Karpas-422 (cell line): ENCODE measurements at regions not wholly inside any gene's neighbourhood (a gene's known extent, or its start where the extent isn't known, plus 50 kb on each side); places are given as distances from the start of the nearest gene placed in this dataset.
"Not testable (repeated sequence)": the region's sequence is repeated elsewhere in the genome, so short reads cannot be mapped to it uniquely, and the experiment has no call there.

Source experiments
- DNase-seq: peaks from one replicate; pipeline ENCODE4 v3.0.0-alpha.2; 2015
- H2AFZ ChIP-seq: fragments of 200-600 bp; sonication (generic); 2 replicates; pipeline ENCODE4 v1.6.1; 2014; ENCODE audit warnings: antibody characterized with exemption, low read length, mixed read lengths
- H3K27ac ChIP-seq: fragments of 200-600 bp; sonication (generic); 2 replicates; pipeline ENCODE4 v1.5.1; 2014; ENCODE audit warnings: mild to moderate bottlenecking, low read length, moderate library complexity
- H3K27me3 ChIP-seq: fragments of 200-600 bp; sonication (generic); 2 replicates; pipeline ENCODE4 v1.6.1; 2014; ENCODE audit warnings: low read length, mixed read lengths
- H3K36me3 ChIP-seq: fragments of 200-600 bp; sonication (generic); 2 replicates; pipeline ENCODE4 v1.6.1; 2014; ENCODE audit warnings: low read length, mixed read lengths; ENCODE audit not compliant: insufficient read depth
- H3K4me1 ChIP-seq: fragments of 200-600 bp; sonication (generic); 2 replicates; pipeline ENCODE4 v1.6.1; 2014; ENCODE audit warnings: mild to moderate bottlenecking, low read length, mixed read lengths
- H3K4me2 ChIP-seq: fragments of 200-600 bp; sonication (generic); 2 replicates; pipeline ENCODE4 v1.6.1; 2014; ENCODE audit warnings: low read length, low read depth, mild to moderate bottlenecking; ENCODE audit not compliant: poor library complexity, severe bottlenecking
- H3K4me3 ChIP-seq: fragments of 200-600 bp; sonication (generic); 2 replicates; pipeline ENCODE4 v1.5.1; 2014; ENCODE audit warnings: mild to moderate bottlenecking, antibody characterized with exemption, low read length, mixed read lengths
- H3K79me2 ChIP-seq: fragments of 200-600 bp; sonication (generic); 2 replicates; pipeline ENCODE4 v1.6.1; 2014; ENCODE audit warnings: mild to moderate bottlenecking, low read length, mixed read lengths
- H3K9ac ChIP-seq: fragments of 200-600 bp; sonication (generic); 2 replicates; pipeline ENCODE4 v1.6.0; 2014; ENCODE audit warnings: low read length
- H3K9me2 ChIP-seq: fragments of 200-600 bp; sonication (generic), shearing (Covaris generic); replicated peaks from 2 replicates; pipeline ENCODE4 v1.6.0; 2014; ENCODE audit warnings: mild to moderate bottlenecking, low read length, moderate library complexity; ENCODE audit not compliant: insufficient read depth
- H3K9me3 ChIP-seq: fragments of 300-700, 200-600 bp; sonication (generic); 2 replicates; pipeline ENCODE4 v1.6.1; 2014; ENCODE audit warnings: low read length, mixed read lengths
- H4K20me1 ChIP-seq: fragments of 200-600 bp; sonication (generic); 2 replicates; pipeline ENCODE4 v1.6.1; 2014; ENCODE audit warnings: mild to moderate bottlenecking, antibody characterized with exemption, low read length, low read depth; ENCODE audit not compliant: insufficient read depth

DNA sequence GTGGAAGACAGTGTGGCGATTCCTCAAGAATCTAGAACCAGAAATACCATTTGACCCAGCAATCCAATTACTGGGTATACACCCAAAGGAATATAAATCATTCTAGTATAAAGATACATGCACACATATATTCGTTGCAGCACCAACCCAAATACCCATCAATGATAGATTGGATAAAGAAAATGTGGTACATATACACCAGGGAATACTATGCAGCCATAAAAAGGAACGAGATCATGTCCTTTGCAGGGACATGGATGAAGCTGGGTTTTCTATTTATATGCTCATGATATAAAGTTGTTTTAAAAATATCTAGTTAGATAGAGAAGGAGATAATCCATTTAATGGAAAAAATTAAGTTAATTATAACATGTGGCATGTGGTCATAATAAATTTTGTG, 186.5 kb downstream of the HS3ST3A1 start:
- not testable (repeated sequence) for H2AFZ ChIP-seq, H4K20me1 ChIP-seq, H3K4me3 ChIP-seq, H3K27ac ChIP-seq, H3K9me3 ChIP-seq, H3K79me2 ChIP-seq, H3K9me2 ChIP-seq, H3K4me2 ChIP-seq, H3K4me1 ChIP-seq, H3K36me3 ChIP-seq, H3K27me3 ChIP-seq, DNase-seq, H3K9ac ChIP-seq

GRCh38 chr17:13413001-13413400, 188.7 kb downstream of the HS3ST3A1 start:
- Histone ChIP-seq H3K9ac (no peak overlapping the region), H3K79me2 (no peaks in the 10 kb centered on the region), H3K4me1 (no peaks in the 10 kb centered on the region), H3K4me2 (no peak overlapping the region), H2AFZ (no peak overlapping the region), H4K20me1 (no peaks in the 10 kb centered on the region), H3K36me3 (no peaks in the 10 kb centered on the region), H3K27me3 (no peaks in the 10 kb centered on the region), H3K9me3 (no peaks in the 10 kb centered on the region), H3K4me3 (no peak overlapping the region), H3K9me2 (no peaks in the 10 kb centered on the region), H3K27ac (no peak overlapping the region)
- DNase-seq, result no peak

GRCh38 chr17:13410874-13411273, 190.9 kb downstream of the HS3ST3A1 start:
- no peaks in the 10 kb centered on the region for H3K27me3 ChIP-seq
- H3K9me3 ChIP-seq, result no peaks in the 10 kb centered on the region
- DNase-seq, result no peak
- no peak overlapping the region for H3K27ac ChIP-seq
- no peaks in the 10 kb centered on the region for H3K4me1 ChIP-seq
- H3K4me2 ChIP-seq, result no peak overlapping the region
- H3K9me2 ChIP-seq, result no peaks in the 10 kb centered on the region
- H3K79me2 ChIP-seq, result no peaks in the 10 kb centered on the region
- H3K36me3 ChIP-seq, result no peaks in the 10 kb centered on the region
- H3K9ac ChIP-seq, result no peak overlapping the region
- H3K4me3 ChIP-seq, result no peak overlapping the region
- H4K20me1 ChIP-seq, result no peaks in the 10 kb centered on the region
- no peak overlapping the region for H2AFZ ChIP-seq

DNA sequence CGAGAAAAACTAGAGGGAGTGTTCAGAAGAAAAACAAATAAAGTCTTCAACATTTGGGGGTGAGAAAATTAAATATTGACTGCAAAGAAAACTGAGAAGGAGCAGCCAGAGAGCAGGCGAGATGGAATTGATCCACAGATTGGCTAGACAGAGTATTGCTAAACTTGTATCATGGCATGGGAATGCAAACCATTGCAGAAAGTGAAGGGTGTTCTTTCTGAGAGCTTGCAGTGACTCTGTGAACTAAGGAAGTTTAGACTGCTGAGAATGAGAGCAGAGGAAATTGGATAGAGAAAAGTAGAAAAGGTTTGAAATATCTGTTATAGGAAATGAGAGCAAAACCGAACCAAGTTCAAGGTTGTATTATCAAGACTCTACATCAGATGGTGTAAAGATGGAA, 191.5 kb downstream of the HS3ST3A1 start:
- Histone ChIP-seq H3K27me3 (no peaks in the 10 kb centered on the region), H3K9ac (no peak overlapping the region), H4K20me1 (no peaks in the 10 kb centered on the region), H3K79me2 (no peaks in the 10 kb centered on the region), H3K9me3 (no peaks in the 10 kb centered on the region), H3K4me3 (no peak overlapping the region), H3K4me1 (no peaks in the 10 kb centered on the region), H3K4me2 (no peak overlapping the region), H3K27ac (no peak overlapping the region), H3K9me2 (no peaks in the 10 kb centered on the region), H3K36me3 (no peaks in the 10 kb centered on the region), H2AFZ (no peak overlapping the region)
- DNase-seq, result no peak

GRCh38 chr17:13409455-13409854, 192.3 kb downstream of the HS3ST3A1 start:
- no peak for DNase-seq
- H3K79me2 ChIP-seq, result no peaks in the 10 kb centered on the region
- no peak overlapping the region for H3K4me3 ChIP-seq
- H3K4me2 ChIP-seq, result no peak overlapping the region
- H3K27ac ChIP-seq, result no peak overlapping the region
- H3K4me1 ChIP-seq, result no peaks in the 10 kb centered on the region
- no peaks in the 10 kb centered on the region for H3K9me3 ChIP-seq
- H4K20me1 ChIP-seq, result no peaks in the 10 kb centered on the region
- H3K27me3 ChIP-seq, result no peaks in the 10 kb centered on the region
- no peaks in the 10 kb centered on the region for H3K9me2 ChIP-seq
- H2AFZ ChIP-seq, result no peak overlapping the region
- no peak overlapping the region for H3K9ac ChIP-seq
- H3K36me3 ChIP-seq, result no peaks in the 10 kb centered on the region

DNA sequence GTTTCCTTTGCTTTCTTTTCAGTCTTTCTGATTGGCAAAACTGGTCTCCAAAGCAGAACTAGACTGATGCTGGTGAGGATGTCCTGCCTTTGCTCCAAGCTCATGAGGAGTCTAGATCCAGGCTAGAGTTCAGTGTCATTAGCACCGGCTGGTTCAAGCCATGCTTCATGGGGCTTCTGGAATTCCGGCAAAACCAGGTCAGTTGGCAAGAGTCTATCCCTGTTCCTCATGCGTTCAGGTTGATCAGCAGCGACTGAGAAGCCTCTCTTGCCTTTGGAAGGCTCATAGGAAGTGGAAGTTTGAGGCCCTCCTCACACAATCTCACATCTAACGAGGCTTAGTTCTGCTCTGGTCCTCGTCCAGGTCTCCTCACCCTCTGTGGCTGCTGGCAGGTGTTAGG, 194.3 kb downstream of the HS3ST3A1 start:
- Histone ChIP-seq H3K79me2 (no peaks in the 10 kb centered on the region), H3K4me3 (no peak overlapping the region), H3K9me3 (no peaks in the 10 kb centered on the region), H2AFZ (no peak overlapping the region), H4K20me1 (no peaks in the 10 kb centered on the region), H3K36me3 (no peaks in the 10 kb centered on the region), H3K27ac (no peak overlapping the region), H3K4me2 (no peak overlapping the region), H3K27me3 (no peaks in the 10 kb centered on the region), H3K4me1 (no peaks in the 10 kb centered on the region), H3K9ac (no peak overlapping the region), H3K9me2 (no peaks in the 10 kb centered on the region)
- no peak for DNase-seq

DNA sequence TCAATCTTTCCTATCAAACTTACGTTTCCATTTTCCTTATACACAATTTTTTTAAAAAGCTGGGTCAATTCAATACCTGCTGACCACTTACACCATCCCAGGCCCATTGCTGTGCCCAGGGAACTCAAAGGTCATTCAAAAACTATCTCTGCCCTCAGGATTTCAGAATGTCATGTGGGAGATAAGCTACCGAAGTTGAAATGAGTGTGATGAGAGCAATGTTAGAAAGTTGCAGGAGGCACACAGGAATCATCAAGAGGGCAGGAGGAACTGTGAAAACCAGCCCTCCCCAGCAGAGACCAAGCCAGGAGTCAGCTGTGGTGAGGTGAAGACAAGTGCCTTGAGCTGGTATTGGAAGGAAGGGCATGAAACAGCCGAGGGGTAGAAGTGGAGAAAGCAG, 195.9 kb downstream of the HS3ST3A1 start:
- H3K9ac ChIP-seq, result no peak overlapping the region
- H4K20me1 ChIP-seq, result no peaks in the 10 kb centered on the region
- H3K4me3 ChIP-seq, result no peak overlapping the region
- H3K9me3 ChIP-seq, result no peaks in the 10 kb centered on the region
- H3K4me1 ChIP-seq, result no peaks in the 10 kb centered on the region
- no peaks in the 10 kb centered on the region for H3K9me2 ChIP-seq
- H3K27ac ChIP-seq, result no peak overlapping the region
- DNase-seq, result no peak
- no peaks in the 10 kb centered on the region for H3K79me2 ChIP-seq
- H3K4me2 ChIP-seq, result no peak overlapping the region
- no peaks in the 10 kb centered on the region for H3K36me3 ChIP-seq
- no peak overlapping the region for H2AFZ ChIP-seq
- no peaks in the 10 kb centered on the region for H3K27me3 ChIP-seq

GRCh38 chr17:13405080-13405479, 196.6 kb downstream of the HS3ST3A1 start:
- no peaks in the 10 kb centered on the region for H4K20me1 ChIP-seq
- no peaks in the 10 kb centered on the region for H3K4me1 ChIP-seq
- no peaks in the 10 kb centered on the region for H3K9me2 ChIP-seq
- no peaks in the 10 kb centered on the region for H3K9me3 ChIP-seq
- H3K27ac ChIP-seq, result no peak overlapping the region
- no peaks in the 10 kb centered on the region for H3K27me3 ChIP-seq
- H3K9ac ChIP-seq, result no peak overlapping the region
- H3K4me2 ChIP-seq, result no peak overlapping the region
- no peak overlapping the region for H2AFZ ChIP-seq
- no peaks in the 10 kb centered on the region for H3K79me2 ChIP-seq
- no peak overlapping the region for H3K4me3 ChIP-seq
- no peaks in the 10 kb centered on the region for H3K36me3 ChIP-seq
- DNase-seq, result no peak
